ENCODE measurements at regions not wholly inside any gene's neighbourhood (a gene's known extent, or its start where the extent isn't known, plus 50 kb on each side); places are given as distances from the start of the nearest gene placed in this dataset.

GRCh38 chr10:4498711-4499251, 327.2 kb upstream of the AKR1E2 start:
- no peak for DNase-seq (ENCODE audit: low read depth in 1 of 2, low spot score in 1 of 2)

GRCh38 chr10:4494551-4494950, 331.5 kb upstream of the AKR1E2 start:
- no peak for DNase-seq (ENCODE audit: low read depth in 1 of 2, low spot score in 1 of 2)

GRCh38 chr10:4492202-4492601, 333.8 kb upstream of the AKR1E2 start:
- no peak for DNase-seq (ENCODE audit: low read depth in 1 of 2, low spot score in 1 of 2)

- no peak for DNase-seq (ENCODE audit: low read depth in 1 of 2, low spot score in 1 of 2)
Observed at GRCh38 chr10:4488904-4489303, 337.1 kb upstream of the AKR1E2 start.

- no peak for DNase-seq (ENCODE audit: low read depth in 1 of 2, low spot score in 1 of 2)
Observed at GRCh38 chr10:4485636-4486035, 340.4 kb upstream of the AKR1E2 start.

- DNase-seq (ENCODE audit: low read depth in 1 of 2, low spot score in 1 of 2), result no peak
Observed at GRCh38 chr10:4483811-4484210, 342.2 kb upstream of the AKR1E2 start.

GRCh38 chr10:4482659-4483058, 343.3 kb upstream of the AKR1E2 start:
- DNase-seq (ENCODE audit: low read depth in 1 of 2, low spot score in 1 of 2), result no peak

- DNase-seq (ENCODE audit: low read depth in 1 of 2, low spot score in 1 of 2), result no peak
Observed at GRCh38 chr10:4481192-4481591, 344.8 kb upstream of the AKR1E2 start.

- no peak for DNase-seq (ENCODE audit: low read depth in 1 of 2, low spot score in 1 of 2)
Observed at GRCh38 chr10:4479342-4479741, 346.7 kb upstream of the AKR1E2 start.

GRCh38 chr10:4477664-4478063, 348.3 kb upstream of the AKR1E2 start:
- DNase-seq (ENCODE audit: low read depth in 1 of 2, low spot score in 1 of 2), result no peak

- DNase-seq (ENCODE audit: low read depth in 1 of 2, low spot score in 1 of 2), result no peak
Observed at GRCh38 chr10:4475827-4476490, 350.0 kb upstream of the AKR1E2 start.

- DNase-seq (ENCODE audit: low read depth in 1 of 2, low spot score in 1 of 2), result no peak
Observed at GRCh38 chr10:4474829-4475228, 351.2 kb upstream of the AKR1E2 start.

GRCh38 chr10:4473977-4474376, 352.0 kb upstream of the AKR1E2 start:
- DNase-seq (ENCODE audit: low read depth in 1 of 2, low spot score in 1 of 2), result no peak

- DNase-seq (ENCODE audit: low read depth in 1 of 2, low spot score in 1 of 2), result no peak
Observed at GRCh38 chr10:4472190-4472904, 353.7 kb upstream of the AKR1E2 start.

- DNase-seq (ENCODE audit: low read depth in 1 of 2, low spot score in 1 of 2), result no peak
Observed at GRCh38 chr10:4470231-4470835, 355.7 kb upstream of the AKR1E2 start.

- DNase-seq (ENCODE audit: low read depth in 1 of 2, low spot score in 1 of 2), result no peak
Observed at GRCh38 chr10:4467481-4467880, 358.5 kb upstream of the AKR1E2 start.

GRCh38 chr10:4460267-4460666, 365.7 kb upstream of the AKR1E2 start:
- DNase-seq (ENCODE audit: low read depth in 1 of 2, low spot score in 1 of 2), result no peak

GRCh38 chr10:4459531-4459930, 366.5 kb upstream of the AKR1E2 start:
- no peak for DNase-seq (ENCODE audit: low read depth in 1 of 2, low spot score in 1 of 2)

- DNase-seq (ENCODE audit: low read depth in 1 of 2, low spot score in 1 of 2), result no peak
Observed at GRCh38 chr10:4457597-4457996, 368.4 kb upstream of the AKR1E2 start.

- DNase-seq (ENCODE audit: low read depth in 1 of 2, low spot score in 1 of 2), result no peak
Observed at GRCh38 chr10:4456776-4457175, 369.2 kb upstream of the AKR1E2 start.

- no peak for DNase-seq (ENCODE audit: low read depth in 1 of 2, low spot score in 1 of 2)
Observed at GRCh38 chr10:4456279-4456678, 369.7 kb upstream of the AKR1E2 start.

- no peak for DNase-seq (ENCODE audit: low read depth in 1 of 2, low spot score in 1 of 2)
Observed at GRCh38 chr10:4453950-4454349, 372.1 kb upstream of the AKR1E2 start.

Measured in activated T-helper 1 cell treated with anti-CD3 and anti-CD28 coated beads, Interleukin-2, amount 50 U/mL, for 16 hours (primary cell).